Panc1 (cell line): ENCODE measurements at regions not wholly inside any gene's neighbourhood (a gene's known extent, or its start where the extent isn't known, plus 50 kb on each side); places are given as distances from the start of the nearest gene placed in this dataset.

Source experiments
- ATAC-seq: fragments of 200-7000 bp; cut with Tn5 transposase; 2 replicates; pipeline ENCODE4 v1.9.1; 2020; ENCODE audit warnings: mild to moderate bottlenecking, moderate library complexity
- BruUV-seq: library from RNA; stranded (reverse); fragments of 400-500 nt; replicated peaks from 2 replicates; lab custom pipeline; 2021; lab: Mats Ljungman, UMichigan
- CTCF ChIA-PET: fragments of 300-600 bp; sonication (Branson Sonifier 250); formaldehyde crosslinking; loops from one replicate; lab custom pipeline; 2022; ENCODE audit warnings: antibody characterized with exemption; lab: Charles Lee
- POLR2A ChIA-PET: fragments of 300-600 bp; sonication (Branson Sonifier 250); formaldehyde crosslinking; loops from one replicate; lab custom pipeline; 2022; ENCODE audit warnings: antibody characterized with exemption; lab: Charles Lee
- DNase-seq: peaks from one replicate; pipeline ENCODE4 v3.0.0-alpha.2; 2010; ENCODE audit warnings: low read depth, low spot score
- H3K27ac ChIP-seq: 2 replicates; pipeline ENCODE4 v1.5.1; 2011; ENCODE audit warnings: mild to moderate bottlenecking, low read length, inconsistent platforms
- H3K27me3 ChIP-seq: fragments of 200-500 bp; sonication (Bioruptor generic); 2 replicates; pipeline ENCODE4 v1.6.0; 2014; ENCODE audit warnings: low read length, inconsistent platforms; ENCODE audit not compliant: control insufficient read depth, insufficient read depth
- H3K36me3 ChIP-seq: fragments of 200-500 bp; sonication (Bioruptor generic); 2 replicates; pipeline ENCODE4 v1.5.1; 2014; ENCODE audit warnings: inconsistent platforms, mild to moderate bottlenecking, low read length, moderate library complexity; ENCODE audit not compliant: control insufficient read depth, insufficient read depth
- H3K4me1 ChIP-seq: 2 replicates; pipeline ENCODE4 v1.5.1; 2011; ENCODE audit warnings: inconsistent platforms, mild to moderate bottlenecking, low read length, moderate library complexity; ENCODE audit not compliant: control insufficient read depth, insufficient read depth
- H3K4me3 ChIP-seq, 2 experiments: 2 replicates each; pipeline ENCODE4 v1.5.1; 2011 to 2012; ENCODE audit warnings: low read depth in 2 of 2, low read length in 2 of 2, mild to moderate bottlenecking in 2 of 2, inconsistent platforms in 1 of 2, moderate library complexity in 1 of 2
- H3K9me3 ChIP-seq: fragments of 200-500 bp; sonication (Bioruptor generic); 2 replicates; pipeline ENCODE4 v1.5.1; 2014; ENCODE audit warnings: low read depth, mild to moderate bottlenecking, inconsistent platforms, low read length, moderate library complexity; ENCODE audit not compliant: control insufficient read depth, insufficient read depth
- POLR2AphosphoS5 ChIP-seq: IDR thresholded peaks from 2 replicates; pipeline ENCODE4 v1.6.1; 2012; ENCODE audit warnings: mild to moderate bottlenecking, low read depth, low read length, moderate library complexity
- SIN3A ChIP-seq: IDR thresholded peaks from 2 replicates; pipeline ENCODE4 v1.6.1; 2012; ENCODE audit warnings: low read depth, mild to moderate bottlenecking, low read length, moderate library complexity, borderline replicate concordance; ENCODE audit not compliant: insufficient read depth
- TCF7L2 ChIP-seq: IDR thresholded peaks from 2 replicates; pipeline ENCODE4 v1.6.1; 2011; ENCODE audit warnings: mild to moderate bottlenecking, low read depth, low read length, inconsistent platforms
- in situ Hi-C: cut with HindIII; loops from 2 replicates; pipeline ENCODE4 v1.10.0; 2016; ENCODE audit warnings: low sequenced_read_pairs, low pct_unique_long_range_greater_than_20kb
- intact Hi-C: fragments of 100-400 bp; cut with micrococcal nuclease; formaldehyde crosslinking; loops from one replicate; pipeline ENCODE4 v1.10.0; 2022; ENCODE audit not compliant: unreplicated experiment
- TF ChIP-seq, protein P1 (sequence below): fragments of 450-650 bp; IDR thresholded peaks from 2 replicates; pipeline ENCODE4 v1.5.1; 2017; ENCODE audit warnings: mild to moderate bottlenecking
- TF ChIP-seq, protein P2 (sequence below), 2 experiments: IDR thresholded peaks; 2 replicates each; pipeline ENCODE4 v1.6.1; 2011 to 2012; ENCODE audit warnings: low read depth in 2 of 2, control low read depth in 1 of 2, low read length in 1 of 2, mild to moderate bottlenecking in 1 of 2, moderate library complexity in 1 of 2; ENCODE audit not compliant: insufficient read depth in 1 of 2

DNA sequence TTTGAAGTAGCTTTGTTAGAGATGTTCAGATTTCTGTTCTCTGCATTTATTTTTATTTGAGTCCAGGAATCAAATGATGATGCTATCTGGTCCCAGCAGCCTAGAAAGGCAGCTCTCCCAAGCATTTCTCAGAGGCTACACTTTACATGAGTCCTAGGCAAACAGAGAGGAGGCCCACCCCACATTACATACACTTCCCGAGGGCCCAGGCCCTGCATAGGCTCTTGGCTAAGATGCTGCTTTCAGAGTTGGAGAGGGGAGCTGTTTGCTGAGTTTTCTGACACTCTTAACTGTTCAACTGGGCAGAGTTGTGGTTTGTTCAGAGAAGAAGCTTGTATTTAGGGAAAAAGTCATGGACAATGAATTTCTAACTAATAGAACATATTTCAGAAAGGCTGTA lies 117.9 kb upstream of the RGMA start:
- Histone ChIP-seq H3K36me3 (no peaks in the 10 kb centered on the region), H3K9me3 (no peaks in the 10 kb centered on the region), H3K27me3 (0 out of 2 replicates have a peak, but pooled peaks cover 3% of the 10 kb centered on the region), H3K4me1 (no peaks in the 10 kb centered on the region), H3K27ac (no peak overlapping the region), H3K4me3 (no peak overlapping the region)
- ChIA-PET CTCF (no interaction called here), POLR2A (no interaction called here)
- intact Hi-C loops = no loop called here
- in situ Hi-C loops = no loop called here
- DNase-seq (no peak), ATAC-seq (no peak)
- no TSS peak for BruUV-seq
- TF ChIP-seq SIN3A (no peak), POLR2AphosphoS5 (no peak), TCF7L2 (no peak)
- TF ChIP-seq, protein P1, sequence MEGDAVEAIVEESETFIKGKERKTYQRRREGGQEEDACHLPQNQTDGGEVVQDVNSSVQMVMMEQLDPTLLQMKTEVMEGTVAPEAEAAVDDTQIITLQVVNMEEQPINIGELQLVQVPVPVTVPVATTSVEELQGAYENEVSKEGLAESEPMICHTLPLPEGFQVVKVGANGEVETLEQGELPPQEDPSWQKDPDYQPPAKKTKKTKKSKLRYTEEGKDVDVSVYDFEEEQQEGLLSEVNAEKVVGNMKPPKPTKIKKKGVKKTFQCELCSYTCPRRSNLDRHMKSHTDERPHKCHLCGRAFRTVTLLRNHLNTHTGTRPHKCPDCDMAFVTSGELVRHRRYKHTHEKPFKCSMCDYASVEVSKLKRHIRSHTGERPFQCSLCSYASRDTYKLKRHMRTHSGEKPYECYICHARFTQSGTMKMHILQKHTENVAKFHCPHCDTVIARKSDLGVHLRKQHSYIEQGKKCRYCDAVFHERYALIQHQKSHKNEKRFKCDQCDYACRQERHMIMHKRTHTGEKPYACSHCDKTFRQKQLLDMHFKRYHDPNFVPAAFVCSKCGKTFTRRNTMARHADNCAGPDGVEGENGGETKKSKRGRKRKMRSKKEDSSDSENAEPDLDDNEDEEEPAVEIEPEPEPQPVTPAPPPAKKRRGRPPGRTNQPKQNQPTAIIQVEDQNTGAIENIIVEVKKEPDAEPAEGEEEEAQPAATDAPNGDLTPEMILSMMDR = no peak
- TF ChIP-seq, protein P2, sequence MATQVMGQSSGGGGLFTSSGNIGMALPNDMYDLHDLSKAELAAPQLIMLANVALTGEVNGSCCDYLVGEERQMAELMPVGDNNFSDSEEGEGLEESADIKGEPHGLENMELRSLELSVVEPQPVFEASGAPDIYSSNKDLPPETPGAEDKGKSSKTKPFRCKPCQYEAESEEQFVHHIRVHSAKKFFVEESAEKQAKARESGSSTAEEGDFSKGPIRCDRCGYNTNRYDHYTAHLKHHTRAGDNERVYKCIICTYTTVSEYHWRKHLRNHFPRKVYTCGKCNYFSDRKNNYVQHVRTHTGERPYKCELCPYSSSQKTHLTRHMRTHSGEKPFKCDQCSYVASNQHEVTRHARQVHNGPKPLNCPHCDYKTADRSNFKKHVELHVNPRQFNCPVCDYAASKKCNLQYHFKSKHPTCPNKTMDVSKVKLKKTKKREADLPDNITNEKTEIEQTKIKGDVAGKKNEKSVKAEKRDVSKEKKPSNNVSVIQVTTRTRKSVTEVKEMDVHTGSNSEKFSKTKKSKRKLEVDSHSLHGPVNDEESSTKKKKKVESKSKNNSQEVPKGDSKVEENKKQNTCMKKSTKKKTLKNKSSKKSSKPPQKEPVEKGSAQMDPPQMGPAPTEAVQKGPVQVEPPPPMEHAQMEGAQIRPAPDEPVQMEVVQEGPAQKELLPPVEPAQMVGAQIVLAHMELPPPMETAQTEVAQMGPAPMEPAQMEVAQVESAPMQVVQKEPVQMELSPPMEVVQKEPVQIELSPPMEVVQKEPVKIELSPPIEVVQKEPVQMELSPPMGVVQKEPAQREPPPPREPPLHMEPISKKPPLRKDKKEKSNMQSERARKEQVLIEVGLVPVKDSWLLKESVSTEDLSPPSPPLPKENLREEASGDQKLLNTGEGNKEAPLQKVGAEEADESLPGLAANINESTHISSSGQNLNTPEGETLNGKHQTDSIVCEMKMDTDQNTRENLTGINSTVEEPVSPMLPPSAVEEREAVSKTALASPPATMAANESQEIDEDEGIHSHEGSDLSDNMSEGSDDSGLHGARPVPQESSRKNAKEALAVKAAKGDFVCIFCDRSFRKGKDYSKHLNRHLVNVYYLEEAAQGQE (IDR thresholded peaks at IDR 0.05; ENCODE audit: insufficient read depth in 1 of 2, low read depth in 2 of 2, low read length in 1 of 2) = no peak

DNA sequence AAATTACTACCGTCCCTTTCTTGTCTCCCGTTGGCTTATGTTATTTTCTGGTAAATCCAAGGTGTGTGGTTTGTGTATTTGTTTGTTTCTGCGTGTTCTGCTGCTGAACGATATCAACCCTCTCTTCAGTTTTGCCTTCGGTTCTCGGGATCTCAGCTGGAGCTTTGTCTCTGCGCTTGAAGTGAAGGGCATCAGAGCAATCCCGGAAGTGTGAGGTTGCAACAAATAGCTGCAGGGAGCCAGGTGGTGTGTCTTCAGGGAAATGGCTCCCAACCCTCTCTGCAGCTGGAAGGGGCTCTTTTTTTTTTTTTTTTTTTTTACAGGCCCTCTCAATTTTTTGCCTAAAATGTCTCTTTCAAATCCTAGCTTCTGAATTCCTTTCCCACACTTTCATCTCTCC lies 116.4 kb upstream of the RGMA start:
- TF ChIP-seq SIN3A = no peak
- TF ChIP-seq POLR2AphosphoS5 = no peak
- no peak for TF ChIP-seq TCF7L2
- TF ChIP-seq, protein P1 = no peak
- TF ChIP-seq, protein P2 (IDR thresholded peaks at IDR 0.05; ENCODE audit: insufficient read depth in 1 of 2, low read depth in 2 of 2, low read length in 1 of 2) = no peak
- Histone ChIP-seq H3K36me3 (no peaks in the 10 kb centered on the region), H3K27me3 (peaks cover 5% of the 10 kb centered on the region; the same call in 1 of the 2 replicates), H3K27ac (no peak overlapping the region), H3K9me3 (no peaks in the 10 kb centered on the region), H3K4me3 (no peak overlapping the region), H3K4me1 (no peaks in the 10 kb centered on the region)
- ChIA-PET CTCF (no interaction called here), POLR2A (no interaction called here)
- ATAC-seq = no peak
- DNase-seq = no peak
- intact Hi-C loops = no loop called here
- BruUV-seq = no TSS peak
- in situ Hi-C loops = no loop called here
